PC-3 (cell line): ENCODE measurements at regions not wholly inside any gene's neighbourhood (a gene's known extent, or its start where the extent isn't known, plus 50 kb on each side); places are given as distances from the start of the nearest gene placed in this dataset.

Source experiments
- EZH2 ChIP-seq: fragments of 300-600 bp; sonication (generic); IDR thresholded peaks from one replicate; pipeline ENCODE4 v1.6.1; 2017; ENCODE audit warnings: antibody characterized with exemption, mild to moderate bottlenecking, low read length; ENCODE audit not compliant: unreplicated experiment
- EZH2phosphoT487 ChIP-seq: fragments of 300-600 bp; sonication (generic); IDR thresholded peaks from 2 replicates; pipeline ENCODE4 v1.6.1; 2018; ENCODE audit warnings: mild to moderate bottlenecking, antibody characterized with exemption, low read length, borderline replicate concordance
- TF ChIP-seq, protein P1 (sequence below): fragments of 300-600 bp; sonication (generic); conservative IDR thresholded peaks from 2 replicates; pipeline ENCODE4 v1.5.1; 2017; ENCODE audit warnings: antibody characterized with exemption, low read depth, mild to moderate bottlenecking, low read length

DNA sequence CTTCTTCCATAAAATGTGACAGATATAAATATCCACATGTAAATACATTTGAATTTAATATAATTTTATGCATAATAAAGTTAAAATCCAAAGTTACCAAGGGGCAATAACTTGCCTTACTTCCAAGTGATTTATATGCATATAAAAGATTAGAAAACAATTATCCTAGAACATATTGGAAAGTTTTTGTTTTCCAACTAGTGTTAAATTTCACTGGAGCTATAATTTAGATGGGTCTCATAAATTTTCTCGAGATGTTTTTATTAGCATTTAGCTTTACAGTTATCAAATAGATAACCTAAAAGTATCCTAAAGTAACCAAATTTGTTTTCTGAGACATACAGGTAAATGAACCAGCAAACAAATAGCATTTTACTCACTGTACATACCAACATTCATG is 225.3 kb downstream of the SPRY2 start:
- TF ChIP-seq, protein P1, sequence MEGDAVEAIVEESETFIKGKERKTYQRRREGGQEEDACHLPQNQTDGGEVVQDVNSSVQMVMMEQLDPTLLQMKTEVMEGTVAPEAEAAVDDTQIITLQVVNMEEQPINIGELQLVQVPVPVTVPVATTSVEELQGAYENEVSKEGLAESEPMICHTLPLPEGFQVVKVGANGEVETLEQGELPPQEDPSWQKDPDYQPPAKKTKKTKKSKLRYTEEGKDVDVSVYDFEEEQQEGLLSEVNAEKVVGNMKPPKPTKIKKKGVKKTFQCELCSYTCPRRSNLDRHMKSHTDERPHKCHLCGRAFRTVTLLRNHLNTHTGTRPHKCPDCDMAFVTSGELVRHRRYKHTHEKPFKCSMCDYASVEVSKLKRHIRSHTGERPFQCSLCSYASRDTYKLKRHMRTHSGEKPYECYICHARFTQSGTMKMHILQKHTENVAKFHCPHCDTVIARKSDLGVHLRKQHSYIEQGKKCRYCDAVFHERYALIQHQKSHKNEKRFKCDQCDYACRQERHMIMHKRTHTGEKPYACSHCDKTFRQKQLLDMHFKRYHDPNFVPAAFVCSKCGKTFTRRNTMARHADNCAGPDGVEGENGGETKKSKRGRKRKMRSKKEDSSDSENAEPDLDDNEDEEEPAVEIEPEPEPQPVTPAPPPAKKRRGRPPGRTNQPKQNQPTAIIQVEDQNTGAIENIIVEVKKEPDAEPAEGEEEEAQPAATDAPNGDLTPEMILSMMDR: no peak
- no peak for TF ChIP-seq EZH2phosphoT487
- TF ChIP-seq EZH2: no peak
